ENCODE measurements at regions not wholly inside any gene's neighbourhood (a gene's known extent, or its start where the extent isn't known, plus 50 kb on each side); places are given as distances from the start of the nearest gene placed in this dataset.

GRCh38 chr4:156560701-156561100, 410.9 kb downstream of the PDGFC start:
- intact Hi-C loops (cut with DNase I) = no loop called here
- Histone ChIP-seq H3K9me3 (no peaks in the 10 kb centered on the region), H3K36me3 (no peaks in the 10 kb centered on the region), H3K27ac (replicated peaks in 1 of 4) (no peak overlapping the region), H3K27me3 (no peaks in the 10 kb centered on the region), H3K4me3 (no peak overlapping the region), H3K4me1 (no peaks in the 10 kb centered on the region)
- TF ChIP-seq CTCF (IDR thresholded peaks at IDR 0.05) (no peak), POLR2AphosphoS5 (IDR thresholded peaks at IDR 0.05) (no peak), POLR2A (IDR thresholded peaks at IDR 0.05; ENCODE audit: low read depth) (no peak), EP300 (IDR thresholded peaks at IDR 0.05) (no peak)
- 82% methylated on average over 2 of the region's 2 CpGs for WGBS
- DNase-seq (ENCODE audit: extremely low spot score) = no peak

DNA sequence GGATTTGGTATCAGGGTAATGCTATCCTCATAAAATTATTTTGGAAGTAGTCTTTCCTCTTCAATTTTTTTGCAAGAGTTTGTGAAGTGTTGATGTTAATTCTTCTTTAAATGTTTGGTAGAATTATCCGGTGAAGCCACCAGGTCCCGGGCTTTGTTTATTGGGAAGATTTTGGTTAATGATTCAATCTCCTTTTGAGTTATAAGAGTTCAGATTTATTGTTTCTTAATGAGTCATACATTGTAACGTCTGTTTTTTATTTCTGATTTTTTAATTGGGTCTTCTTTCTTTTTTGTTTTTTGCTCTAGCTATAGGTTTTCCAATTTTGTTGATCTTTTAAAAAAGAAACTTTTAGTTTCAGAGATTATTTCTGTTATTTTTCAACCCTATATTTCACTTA, 412.3 kb downstream of the PDGFC start:
- WGBS = 56% methylated on average over 3 of the region's 3 CpGs

DNA sequence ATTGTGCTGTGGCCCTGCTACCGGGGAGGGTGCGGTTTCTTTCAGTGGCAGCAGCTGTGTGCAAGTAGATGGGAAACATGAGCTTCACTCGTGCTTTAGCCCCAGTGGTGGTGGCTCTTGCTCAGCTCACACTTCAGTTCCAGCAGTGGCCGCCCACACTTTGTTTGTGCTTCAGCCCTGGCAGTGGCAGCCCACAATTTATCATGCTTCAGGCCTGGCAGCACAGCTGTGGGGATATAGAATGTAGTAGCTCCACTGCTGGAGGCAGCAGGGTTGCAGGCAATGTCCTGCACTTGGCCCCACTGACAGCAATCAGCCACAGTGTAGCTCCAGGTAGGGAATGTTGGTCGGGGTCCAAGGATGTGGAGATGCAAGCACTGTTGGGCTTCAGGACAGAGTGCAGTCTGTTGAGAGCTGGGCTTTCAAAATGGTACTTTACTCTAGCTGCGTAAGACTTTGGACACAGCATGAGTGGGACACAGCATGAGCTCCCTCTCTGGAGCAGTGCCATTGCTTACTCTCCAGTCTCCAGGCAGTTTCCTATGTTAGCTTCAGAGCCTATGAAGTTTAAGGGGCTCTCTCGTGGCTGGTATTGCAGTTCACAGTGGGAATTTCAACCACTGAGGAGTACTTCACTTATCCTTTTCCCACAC, 413.1 kb downstream of the PDGFC start:
- intact Hi-C loops (cut with DNase I) = no loop called here
- Histone ChIP-seq H3K36me3 (no peaks in the 10 kb centered on the region), H3K4me3 (no peak overlapping the region), H3K4me1 (no peaks in the 10 kb centered on the region), H3K9me3 (no peaks in the 10 kb centered on the region), H3K27ac (replicated peaks in 1 of 4) (no peak overlapping the region), H3K27me3 (no peaks in the 10 kb centered on the region)
- WGBS = 93% methylated on average over 3 of the region's 7 CpGs
- DNase-seq (ENCODE audit: extremely low spot score) = no peak
- TF ChIP-seq POLR2AphosphoS5 (IDR thresholded peaks at IDR 0.05) (no peak), EP300 (IDR thresholded peaks at IDR 0.05) (no peak), POLR2A (IDR thresholded peaks at IDR 0.05; ENCODE audit: low read depth) (no peak), CTCF (IDR thresholded peaks at IDR 0.05) (no peak)

More for the DNA sequence above, 412.3 kb downstream of the PDGFC start:
- Histone ChIP-seq H3K36me3 (no peaks in the 10 kb centered on the region), H3K27ac (replicated peaks in 1 of 4) (no peak overlapping the region), H3K27me3 (no peaks in the 10 kb centered on the region), H3K4me1 (no peaks in the 10 kb centered on the region), H3K4me3 (no peak overlapping the region), H3K9me3 (no peaks in the 10 kb centered on the region)
- intact Hi-C loops (cut with DNase I) = no loop called here
- DNase-seq (ENCODE audit: extremely low spot score) = no peak
- TF ChIP-seq EP300 (IDR thresholded peaks at IDR 0.05) (no peak), POLR2AphosphoS5 (IDR thresholded peaks at IDR 0.05) (no peak), CTCF (IDR thresholded peaks at IDR 0.05) (no peak), POLR2A (IDR thresholded peaks at IDR 0.05; ENCODE audit: low read depth) (no peak)

GRCh38 chr4:156557920-156558319, 413.7 kb downstream of the PDGFC start:
- no peaks in the 10 kb centered on the region for H3K9me3 ChIP-seq
- H3K4me3 ChIP-seq = no peak overlapping the region
- H3K27ac ChIP-seq (replicated peaks in 1 of 4) = no peak overlapping the region
- H3K27me3 ChIP-seq = no peaks in the 10 kb centered on the region
- no peak for DNase-seq (ENCODE audit: extremely low spot score)
- H3K4me1 ChIP-seq = no peaks in the 10 kb centered on the region
- no peaks in the 10 kb centered on the region for H3K36me3 ChIP-seq
- 100% methylated on average over 3 of the region's 3 CpGs for WGBS
- TF ChIP-seq POLR2AphosphoS5 (IDR thresholded peaks at IDR 0.05) = no peak
- TF ChIP-seq CTCF (IDR thresholded peaks at IDR 0.05) = no peak
- no peak for TF ChIP-seq POLR2A (IDR thresholded peaks at IDR 0.05; ENCODE audit: low read depth)
- no peak for TF ChIP-seq EP300 (IDR thresholded peaks at IDR 0.05)
- intact Hi-C loops (cut with DNase I) = no loop called here

GRCh38 chr4:156556336-156556735, 415.3 kb downstream of the PDGFC start:
- WGBS = 96% methylated on average over 1 of the region's 1 CpG
- Histone ChIP-seq H3K36me3 (no peaks in the 10 kb centered on the region), H3K27ac (replicated peaks in 1 of 4) (no peak overlapping the region), H3K9me3 (no peaks in the 10 kb centered on the region), H3K4me1 (no peaks in the 10 kb centered on the region), H3K27me3 (no peaks in the 10 kb centered on the region), H3K4me3 (no peak overlapping the region)
- DNase-seq (ENCODE audit: extremely low spot score) = no peak
- intact Hi-C loops (cut with DNase I) = no loop called here
- TF ChIP-seq POLR2A (IDR thresholded peaks at IDR 0.05; ENCODE audit: low read depth) (no peak), POLR2AphosphoS5 (IDR thresholded peaks at IDR 0.05) (no peak), CTCF (IDR thresholded peaks at IDR 0.05) (no peak), EP300 (IDR thresholded peaks at IDR 0.05) (no peak)

All from esophagus muscularis mucosa (tissue), 4 donors.